Uterus (tissue), 3 donors: ENCODE measurements at regions not wholly inside any gene's neighbourhood (a gene's known extent, or its start where the extent isn't known, plus 50 kb on each side); places are given as distances from the start of the nearest gene placed in this dataset.

Experiments
- DNase-seq, 2 donors: peaks; one replicate each; pipeline ENCODE4 v3.0.0-alpha.2; 2019 to 2020
- H3K27ac ChIP-seq, 2 donors: fragments of 200-600 bp; sonication (generic); 1 replicate in 1 of 2; 2 replicates in 1 of 2; pipeline ENCODE4 v1.5.1; 2016 to 2018
- H3K27me3 ChIP-seq, 2 donors: fragments of 200-600 bp; sonication (generic); one replicate each; pipeline ENCODE4 v1.5.1; 2018 to 2019; ENCODE audit warnings: control low read depth in 1 of 2
- H3K36me3 ChIP-seq, 2 donors: fragments of 200-600 bp; sonication (generic); one replicate each; pipeline ENCODE4 v1.5.1; 2019; ENCODE audit warnings: control low read depth in 1 of 2
- H3K4me1 ChIP-seq, 2 donors: fragments of 200-600 bp; sonication (generic); one replicate each; pipeline ENCODE4 v1.5.1; 2018 to 2019; ENCODE audit warnings: control low read depth in 1 of 2
- H3K4me3 ChIP-seq, 2 donors: fragments of 200-600 bp; sonication (generic); 1 replicate in 1 of 2; 2 replicates in 1 of 2; pipeline ENCODE4 v1.5.1; 2018 to 2019; ENCODE audit warnings: mild to moderate bottlenecking in 1 of 2
- H3K9me3 ChIP-seq, 2 donors: fragments of 200-600 bp; sonication (generic); one replicate each; pipeline ENCODE4 v1.5.1; 2019; ENCODE audit warnings: control low read depth in 1 of 2
- CTCF ChIP-seq, 4 experiments: fragments of 200-600 bp in 2 of 4; fragments of 450-650 bp in 2 of 4; sonication (generic) in 2 of 4; IDR thresholded peaks; one replicate each; pipeline ENCODE4 v1.5.1; 2016 to 2019; ENCODE audit warnings: antibody characterized with exemption in 4 of 4, mild to moderate bottlenecking in 2 of 4, moderate library complexity in 1 of 4
- POLR2A ChIP-seq, 2 donors: fragments of 450-650 bp; IDR thresholded peaks; one replicate each; pipeline ENCODE4 v1.6.1; 2016; ENCODE audit warnings: antibody characterized with exemption in 2 of 2, mild to moderate bottlenecking in 1 of 2, moderate library complexity in 1 of 2
- intact Hi-C: fragments of 100-400 bp; cut with DNase I; formaldehyde crosslinking; loops from one replicate; pipeline ENCODE4 v1.15.1; 2023; ENCODE audit warnings: low total_unique reads
- donor health status: DM: yes; HTN: yes; CAD: no.

GRCh38 chr2:21811541-21811940 lies 687.8 kb downstream of the TDRD15 start:
- no peak for DNase-seq
- intact Hi-C loops, result no loop called here
- Histone ChIP-seq H3K4me3 (no peak overlapping the region), H3K36me3 (no peaks in the 10 kb centered on the region), H3K27me3 (no peaks in the 10 kb centered on the region), H3K9me3 (no peaks in the 10 kb centered on the region), H3K27ac (no peak overlapping the region), H3K4me1 (no peaks in the 10 kb centered on the region)
- TF ChIP-seq CTCF (IDR thresholded peaks at IDR 0.05) (no peak), POLR2A (IDR thresholded peaks at IDR 0.05) (no peak)

GRCh38 chr2:21812766-21813165 lies 689.0 kb downstream of the TDRD15 start:
- intact Hi-C loops, result no loop called here
- H3K4me1 ChIP-seq, result no peaks in the 10 kb centered on the region
- no peaks in the 10 kb centered on the region for H3K9me3 ChIP-seq
- no peak overlapping the region for H3K27ac ChIP-seq
- DNase-seq, result no peak
- H3K36me3 ChIP-seq, result no peaks in the 10 kb centered on the region
- H3K4me3 ChIP-seq, result no peak overlapping the region
- no peak for TF ChIP-seq POLR2A (IDR thresholded peaks at IDR 0.05)
- no peak for TF ChIP-seq CTCF (IDR thresholded peaks at IDR 0.05)
- H3K27me3 ChIP-seq, result no peaks in the 10 kb centered on the region

GRCh38 chr2:21814588-21815149 lies 690.9 kb downstream of the TDRD15 start:
- H3K9me3 ChIP-seq, result no peaks in the 10 kb centered on the region
- DNase-seq, result no peak
- TF ChIP-seq POLR2A (IDR thresholded peaks at IDR 0.05) (no peak), CTCF (IDR thresholded peaks at IDR 0.05) (no peak)
- no peak overlapping the region for H3K4me3 ChIP-seq
- H3K27ac ChIP-seq, result no peak overlapping the region
- H3K4me1 ChIP-seq, result no peaks in the 10 kb centered on the region
- no peaks in the 10 kb centered on the region for H3K36me3 ChIP-seq
- H3K27me3 ChIP-seq, result no peaks in the 10 kb centered on the region
- intact Hi-C loops, result no loop called here

- H3K27ac ChIP-seq, result no peak overlapping the region
- no peaks in the 10 kb centered on the region for H3K4me1 ChIP-seq
- DNase-seq, result no peak
- H3K4me3 ChIP-seq, result no peak overlapping the region
- H3K9me3 ChIP-seq, result no peaks in the 10 kb centered on the region
- no peaks in the 10 kb centered on the region for H3K36me3 ChIP-seq
- TF ChIP-seq CTCF (IDR thresholded peaks at IDR 0.05) (no peak), POLR2A (IDR thresholded peaks at IDR 0.05) (no peak)
- intact Hi-C loops, result no loop called here
- H3K27me3 ChIP-seq, result no peaks in the 10 kb centered on the region
These were observed 694.5 kb downstream of the TDRD15 start for GRCh38 chr2:21818212-21818795.

- H3K4me3 ChIP-seq, result no peak overlapping the region
- intact Hi-C loops, result no loop called here
- no peaks in the 10 kb centered on the region for H3K36me3 ChIP-seq
- no peak for TF ChIP-seq POLR2A (IDR thresholded peaks at IDR 0.05)
- no peak for TF ChIP-seq CTCF (IDR thresholded peaks at IDR 0.05)
- no peak overlapping the region for H3K27ac ChIP-seq
- no peaks in the 10 kb centered on the region for H3K27me3 ChIP-seq
- DNase-seq, result no peak
- H3K9me3 ChIP-seq, result no peaks in the 10 kb centered on the region
- no peaks in the 10 kb centered on the region for H3K4me1 ChIP-seq
These were observed 695.7 kb downstream of the TDRD15 start for GRCh38 chr2:21819454-21819853.
